ENCODE measurements at regions not wholly inside any gene's neighbourhood (a gene's known extent, or its start where the extent isn't known, plus 50 kb on each side); places are given as distances from the start of the nearest gene placed in this dataset.

DNA sequence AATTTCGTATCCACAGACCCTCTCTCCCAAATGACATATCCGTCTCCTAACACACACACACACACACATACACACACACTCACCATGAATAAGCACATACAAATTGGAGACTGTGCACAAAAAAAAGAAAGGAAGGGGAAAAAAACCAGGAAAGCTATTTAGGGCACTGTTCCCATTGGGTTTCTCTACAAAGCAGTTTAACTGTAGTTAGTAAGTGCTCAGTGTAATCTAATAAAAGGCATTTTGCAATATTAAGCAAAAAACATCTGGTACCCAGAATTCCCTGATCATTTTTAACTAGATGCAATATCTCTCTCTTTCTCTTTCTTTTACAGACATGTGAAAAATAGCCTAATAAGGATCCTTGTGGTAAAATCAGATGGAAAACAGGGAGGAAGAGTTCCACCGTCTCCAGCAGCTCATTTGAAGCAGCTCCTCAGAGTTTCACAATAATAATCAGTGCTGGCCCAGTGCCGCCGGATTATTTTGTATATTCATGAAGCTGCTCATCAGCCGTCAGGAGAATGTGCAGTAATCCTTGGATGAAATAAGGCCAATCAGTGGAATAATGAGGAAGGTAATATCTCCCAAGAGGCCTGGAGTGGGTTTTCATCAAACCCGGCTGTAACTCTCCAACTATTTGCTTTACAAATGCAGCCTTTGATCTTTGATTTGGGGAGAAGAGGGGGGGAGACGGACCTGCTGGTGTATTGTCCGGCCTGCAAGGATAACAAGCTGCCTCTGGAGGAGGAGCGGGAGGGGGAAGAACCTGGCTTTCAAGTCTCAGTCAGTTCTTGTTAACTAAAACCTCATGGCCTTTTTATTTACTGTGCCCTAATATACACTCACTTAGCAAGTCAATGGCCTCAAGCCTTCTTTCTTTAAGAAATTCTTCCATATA lies 227.6 kb upstream of the SMIM21 start:
- DNase-seq, result no peak

DNA sequence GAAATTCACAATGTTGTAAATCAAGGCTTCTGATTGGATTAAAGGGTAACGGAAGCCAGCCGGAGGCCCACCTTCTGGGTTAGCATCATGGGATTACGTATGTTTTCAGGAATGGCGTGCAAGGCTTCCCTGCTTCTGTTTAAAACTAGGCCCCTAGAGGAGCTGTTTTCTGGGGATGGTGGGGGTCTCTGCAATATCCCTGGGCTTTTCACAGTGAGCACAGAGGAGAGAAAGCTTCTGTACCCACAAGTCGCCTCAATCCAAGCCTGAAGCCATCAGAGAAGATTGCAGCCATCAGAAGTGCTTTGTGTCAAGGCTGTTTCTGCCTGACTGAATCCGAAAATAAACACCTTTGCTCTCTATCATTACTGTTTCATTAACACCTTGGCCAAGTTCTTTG lies 226.9 kb upstream of the SMIM21 start:
- DNase-seq, result no peak

DNA sequence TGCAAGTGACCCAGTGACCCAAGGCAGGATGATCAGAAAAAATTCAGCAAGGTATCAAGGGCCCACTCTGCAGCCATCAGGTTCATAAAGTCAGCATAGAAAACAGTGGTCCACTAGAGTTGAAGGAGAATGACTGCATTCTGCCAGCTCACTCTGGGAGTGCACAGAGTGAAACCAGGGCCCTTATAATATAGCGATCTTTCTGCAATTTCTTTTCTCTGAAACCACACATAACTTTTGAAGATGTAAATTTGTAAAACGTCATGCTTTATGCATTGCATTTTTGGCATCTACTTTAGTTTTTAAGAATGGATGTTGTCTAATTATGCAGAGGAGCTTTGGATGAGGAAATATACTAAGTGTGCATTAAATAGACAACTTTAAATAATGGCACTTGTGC lies 225.0 kb upstream of the SMIM21 start:
- DNase-seq, result no peak

DNA sequence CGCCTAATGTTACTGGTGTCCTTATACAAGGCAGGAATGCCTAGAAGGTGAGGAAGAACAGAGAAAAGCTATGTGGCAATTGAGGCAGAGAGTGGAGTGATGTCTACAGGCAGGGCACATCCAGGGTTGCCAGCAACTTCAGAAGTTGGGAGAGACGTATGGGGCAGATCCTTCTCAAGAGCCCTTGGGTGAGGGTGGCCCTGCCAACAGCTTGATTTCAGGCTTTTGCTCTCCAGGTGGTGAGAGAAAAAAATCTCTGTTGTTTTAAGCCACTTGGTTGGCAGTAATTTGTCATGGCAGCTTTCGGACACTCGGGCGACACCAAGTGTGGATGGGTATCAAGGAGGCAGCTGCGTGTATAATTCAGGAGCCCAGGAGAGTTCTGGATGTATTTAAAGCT lies 217.4 kb upstream of the SMIM21 start:
- DNase-seq, result no peak

DNA sequence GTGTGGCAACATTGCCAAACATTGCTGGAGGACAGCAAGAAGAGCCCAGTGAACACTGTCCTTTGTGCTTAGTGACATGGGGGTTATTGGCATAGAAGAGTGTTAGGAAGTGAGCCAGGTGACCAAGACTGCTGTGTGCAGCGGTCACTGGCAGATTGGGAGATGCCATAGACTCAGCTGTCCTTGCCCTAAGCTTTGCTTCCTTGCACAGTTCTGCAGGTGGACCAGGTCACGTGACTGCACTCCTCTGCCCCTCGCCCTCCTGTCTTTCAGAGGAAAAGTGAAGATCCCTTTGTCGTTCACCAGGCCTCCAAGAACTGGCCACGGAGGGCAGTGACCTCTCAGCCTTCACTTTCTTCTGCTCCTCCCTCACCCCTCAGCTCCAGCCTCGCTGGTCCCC lies 215.6 kb upstream of the SMIM21 start:
- no peak for DNase-seq

DNA sequence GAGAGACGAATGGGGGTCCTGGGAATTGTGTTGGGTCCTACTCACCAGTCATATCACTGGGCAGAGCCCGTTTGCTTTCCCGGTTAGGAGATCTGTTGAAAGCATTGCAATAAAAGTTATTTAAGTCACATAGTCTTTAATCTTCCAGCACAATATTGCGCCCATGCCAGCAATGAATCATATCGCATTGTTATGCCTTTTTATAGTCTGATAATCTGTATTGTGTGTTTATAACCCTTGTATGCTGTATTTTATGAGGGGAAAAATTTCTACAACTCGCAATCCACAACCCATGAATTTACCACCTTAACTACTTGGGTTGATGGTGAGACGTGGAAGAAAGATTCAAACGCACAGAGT lies 211.9 kb upstream of the SMIM21 start:
- DNase-seq, result no peak

DNA sequence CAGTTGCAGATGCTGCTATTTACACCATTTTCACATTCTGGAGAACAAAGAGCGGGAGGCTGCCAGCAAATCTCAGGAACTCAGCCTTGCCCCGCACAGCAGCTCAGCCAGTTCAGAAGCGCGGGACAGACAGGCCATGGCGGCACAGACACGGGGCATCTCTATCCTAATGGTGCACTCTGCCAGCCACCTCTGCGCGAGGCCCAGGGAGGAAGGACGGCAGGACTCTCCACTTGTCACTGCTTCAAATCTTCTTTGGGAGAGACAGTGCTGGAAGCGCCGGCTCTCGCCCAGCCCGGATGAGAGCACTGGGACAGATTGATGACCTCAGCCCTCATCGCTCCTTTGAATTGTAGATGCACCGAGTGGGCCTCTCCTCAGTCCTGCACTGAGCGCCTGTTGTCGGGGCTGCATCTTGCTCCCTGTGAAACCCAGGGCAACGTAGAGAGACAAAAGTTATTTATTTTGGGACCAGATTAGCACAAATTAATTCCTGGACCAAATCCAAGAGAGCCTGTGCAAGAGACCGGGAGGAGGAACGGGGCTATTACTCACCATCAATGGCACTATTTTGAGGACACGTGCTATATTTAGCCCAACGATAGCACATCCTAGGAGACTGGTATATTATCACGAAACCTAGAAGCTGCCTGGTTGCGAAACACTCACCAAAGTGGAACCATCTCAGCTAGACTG lies 211.4 kb upstream of the SMIM21 start:
- no peak for DNase-seq

DNA sequence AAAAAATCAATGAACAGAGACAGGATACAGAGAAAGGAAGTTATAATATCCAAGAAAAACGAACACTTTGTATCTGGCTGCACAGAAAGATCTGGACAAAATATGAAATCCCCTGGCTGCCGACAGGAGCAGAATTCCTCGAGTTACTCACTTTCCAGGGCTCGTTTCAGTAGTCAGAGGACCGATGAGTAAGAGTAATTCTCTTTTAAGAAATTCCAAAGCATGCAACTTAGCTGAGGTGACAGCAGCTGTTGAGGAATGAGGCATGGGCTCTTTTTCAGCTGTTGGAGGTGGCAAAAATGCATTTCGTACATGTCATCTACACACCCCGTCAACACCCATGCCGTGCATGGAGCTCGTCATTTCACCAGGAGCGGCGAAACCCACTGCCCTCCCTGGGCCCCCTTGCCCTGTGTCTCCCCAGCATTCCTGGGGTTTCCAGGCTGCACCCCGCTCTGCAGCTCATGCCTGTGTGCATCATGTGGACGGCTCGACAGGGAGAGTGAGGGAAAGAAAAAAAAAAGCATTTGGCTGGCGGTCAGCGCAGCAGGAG lies 210.8 kb upstream of the SMIM21 start:
- DNase-seq, result no peak

DNA sequence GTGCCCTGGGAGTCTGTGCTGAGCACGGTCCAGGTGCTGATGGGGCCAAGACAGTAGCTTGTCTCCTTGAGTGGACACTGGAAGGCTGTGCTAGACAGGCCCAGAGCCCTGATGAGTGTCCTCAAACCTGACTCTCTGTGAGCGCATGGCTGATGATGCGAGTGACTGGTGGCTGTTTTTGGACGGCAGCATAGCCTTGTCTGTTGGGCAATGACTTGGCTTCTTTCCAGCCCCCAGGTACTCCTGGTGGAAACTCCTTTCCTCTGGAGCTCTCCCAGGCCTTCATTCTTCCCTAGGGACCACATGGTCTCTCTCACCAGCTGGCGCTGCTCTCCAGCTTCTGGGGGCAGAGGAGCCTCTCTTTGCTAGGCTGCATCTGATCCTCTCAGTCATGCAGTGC lies 207.6 kb upstream of the SMIM21 start:
- no peak for DNase-seq

DNA sequence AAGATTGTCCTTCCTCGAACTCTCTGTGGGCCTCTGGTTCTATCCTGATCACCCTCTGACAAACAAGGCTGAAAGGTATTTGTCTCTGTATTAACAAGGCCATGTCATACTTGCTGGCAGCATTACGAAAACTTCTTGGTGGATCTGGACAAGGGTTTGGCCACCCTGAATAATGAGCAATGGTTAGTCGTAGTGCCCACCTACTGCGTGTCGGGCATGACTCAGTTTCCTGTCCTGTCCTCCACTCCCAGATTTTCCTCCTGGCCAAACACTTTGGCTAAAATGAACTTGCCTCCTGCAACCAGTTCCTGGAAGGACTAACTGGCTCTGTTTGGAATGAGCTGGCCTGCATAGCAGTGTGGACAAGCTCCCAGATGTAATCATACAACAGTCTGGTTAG lies 198.5 kb upstream of the SMIM21 start:
- DNase-seq, result no peak

DNA sequence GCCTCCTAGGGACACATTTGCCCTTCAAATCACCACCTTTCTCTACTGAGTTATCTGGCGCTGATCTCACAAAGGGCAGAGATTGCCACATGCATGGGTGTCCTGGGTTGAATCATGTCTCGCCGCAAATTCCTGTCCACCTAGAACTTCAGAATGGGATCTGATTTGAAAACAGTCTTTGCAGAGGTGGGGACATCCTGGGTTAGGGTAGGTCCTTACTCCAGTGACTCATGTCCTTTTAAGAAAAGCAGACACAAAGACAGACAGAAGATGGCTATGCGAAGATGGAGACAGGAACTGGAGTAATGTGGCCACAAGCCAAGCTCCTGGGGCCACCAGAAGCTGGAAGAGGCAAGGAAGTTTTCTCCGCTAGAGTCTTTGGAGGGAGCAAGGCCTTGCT lies 197.4 kb upstream of the SMIM21 start:
- no peak for DNase-seq

DNA sequence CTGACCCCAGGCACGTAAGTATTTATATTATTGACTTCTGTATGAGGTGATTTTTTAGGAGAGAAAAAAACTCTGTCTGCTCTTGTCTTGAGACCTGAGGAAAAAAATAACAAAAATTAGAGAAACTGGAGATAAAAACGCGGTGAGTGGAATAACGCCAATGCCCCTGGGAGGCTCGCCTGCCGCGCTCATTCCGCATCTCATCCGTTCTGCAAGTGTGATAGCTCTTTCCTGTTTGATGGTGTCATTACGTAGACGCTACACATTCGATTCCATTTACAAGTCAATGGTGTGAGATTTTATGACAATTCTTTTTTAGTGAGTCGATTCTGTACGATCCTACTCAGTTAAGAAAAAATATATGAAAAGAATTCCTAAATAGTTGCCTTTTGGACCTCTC lies 194.3 kb upstream of the SMIM21 start:
- no peak for DNase-seq

DNA sequence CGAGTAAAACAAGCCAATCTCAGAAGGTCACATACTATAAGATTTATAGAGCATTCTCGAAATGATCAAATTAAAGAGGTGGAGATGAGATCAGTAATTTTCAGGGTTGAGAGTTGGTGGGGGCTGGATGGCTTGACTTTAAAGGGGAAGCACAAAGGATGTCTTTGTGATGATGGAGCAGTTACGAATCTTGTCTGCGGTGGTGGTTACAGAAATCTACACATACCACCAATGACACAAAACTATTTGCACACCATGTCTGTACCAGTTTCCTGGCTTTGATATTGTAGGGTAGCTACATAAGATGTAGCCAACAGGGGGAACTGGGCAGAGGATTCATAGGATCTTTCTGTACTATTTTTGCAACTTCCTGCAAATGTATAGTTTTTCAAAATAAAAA lies 190.6 kb upstream of the SMIM21 start:
- no peak for DNase-seq

DNA sequence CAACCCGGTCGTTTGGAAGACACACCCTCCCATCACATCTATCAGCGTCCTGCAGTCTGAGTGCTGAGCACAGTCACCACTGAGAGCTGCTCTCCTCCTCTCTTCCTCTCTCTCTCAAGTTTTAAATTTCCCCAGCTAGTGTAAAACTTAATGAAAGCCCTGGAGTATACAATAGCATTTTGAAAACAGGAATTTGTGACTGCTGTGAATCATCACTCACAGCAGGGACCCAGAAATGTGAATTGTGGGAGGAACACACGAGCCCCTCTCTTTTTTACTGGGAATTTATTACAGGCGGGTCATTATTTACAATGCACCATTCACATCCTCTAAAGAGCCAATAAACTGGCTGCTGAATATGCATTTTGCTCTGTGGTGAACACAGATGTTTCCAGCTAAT lies 185.0 kb upstream of the SMIM21 start:
- DNase-seq, result no peak

DNA sequence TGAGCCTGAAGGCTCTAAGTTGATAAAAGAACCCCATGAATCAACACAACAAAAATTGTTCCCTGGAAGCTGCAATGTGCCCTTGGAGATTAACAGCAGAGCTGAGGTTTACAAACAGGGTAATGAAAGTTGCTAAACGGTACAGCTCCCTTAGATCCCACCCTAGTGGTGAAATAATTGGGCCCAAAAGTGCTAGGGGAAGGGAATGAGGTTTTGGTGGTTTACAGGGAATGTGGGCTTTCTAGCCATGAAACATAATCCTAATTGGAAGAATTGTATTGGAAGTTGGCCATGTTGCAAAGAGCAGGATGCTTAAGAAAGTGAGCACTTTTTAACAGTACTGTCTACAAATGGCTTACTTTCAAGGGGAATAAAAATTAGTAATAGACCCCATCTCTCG lies 180.2 kb upstream of the SMIM21 start:
- DNase-seq, result no peak

DNA sequence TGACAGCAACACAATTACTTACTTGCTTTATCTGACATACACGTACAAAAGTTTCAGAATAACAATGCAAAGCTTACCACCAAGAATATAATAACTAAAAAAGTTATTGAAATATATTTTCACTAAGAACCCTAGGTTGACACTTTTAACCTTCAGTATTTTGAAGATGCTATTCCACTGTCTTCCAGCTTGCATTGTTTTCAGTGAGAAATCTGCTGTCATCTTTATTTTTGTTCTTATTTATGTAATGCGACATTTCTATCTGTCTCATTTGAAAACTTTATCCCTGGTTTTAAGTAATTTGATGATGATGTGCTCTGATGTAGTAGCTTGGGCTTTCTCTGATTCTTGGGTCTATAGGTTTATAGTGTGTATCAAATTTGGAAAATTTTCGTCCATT lies 165.0 kb upstream of the SMIM21 start:
- no peak for DNase-seq

DNA sequence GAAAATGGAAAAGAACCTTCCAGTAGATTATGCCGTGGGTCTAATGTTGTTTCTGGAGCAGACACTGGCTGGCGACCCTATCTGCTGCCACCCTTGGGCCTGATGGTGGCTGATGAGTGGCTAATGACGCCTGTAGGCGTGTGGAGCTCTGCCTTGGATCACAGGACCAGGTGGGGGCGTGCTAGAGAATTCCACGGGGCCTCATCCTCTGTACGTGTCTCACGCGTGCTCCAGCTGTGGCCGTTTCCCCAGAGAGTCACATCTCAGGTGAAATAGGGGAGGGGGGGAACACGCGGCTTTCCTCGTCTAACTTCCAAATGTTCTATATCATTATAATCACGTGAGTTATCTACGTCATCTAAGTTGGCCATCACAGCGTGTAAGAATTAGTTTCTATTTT lies 160.9 kb upstream of the SMIM21 start:
- no peak for DNase-seq

DNA sequence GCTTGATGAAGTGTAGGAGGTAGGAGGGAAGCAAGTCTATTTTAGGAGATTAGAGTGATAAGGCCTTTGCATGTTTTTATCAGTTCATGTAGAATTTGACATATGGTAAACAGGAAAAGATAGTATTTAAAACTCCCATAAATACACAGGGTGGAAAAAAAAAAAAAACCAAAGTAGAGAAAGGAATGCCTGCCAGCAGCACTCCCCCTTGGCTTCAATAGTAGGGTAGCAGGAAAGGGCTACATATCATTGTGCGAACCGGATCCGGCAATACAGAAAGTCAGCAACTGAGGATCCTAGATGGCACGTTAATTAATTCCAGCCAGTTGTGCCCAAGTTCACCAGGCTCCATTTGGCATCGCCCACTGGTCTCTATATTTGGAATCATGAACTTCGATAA lies 159.6 kb upstream of the SMIM21 start:
- DNase-seq, result no peak

DNA sequence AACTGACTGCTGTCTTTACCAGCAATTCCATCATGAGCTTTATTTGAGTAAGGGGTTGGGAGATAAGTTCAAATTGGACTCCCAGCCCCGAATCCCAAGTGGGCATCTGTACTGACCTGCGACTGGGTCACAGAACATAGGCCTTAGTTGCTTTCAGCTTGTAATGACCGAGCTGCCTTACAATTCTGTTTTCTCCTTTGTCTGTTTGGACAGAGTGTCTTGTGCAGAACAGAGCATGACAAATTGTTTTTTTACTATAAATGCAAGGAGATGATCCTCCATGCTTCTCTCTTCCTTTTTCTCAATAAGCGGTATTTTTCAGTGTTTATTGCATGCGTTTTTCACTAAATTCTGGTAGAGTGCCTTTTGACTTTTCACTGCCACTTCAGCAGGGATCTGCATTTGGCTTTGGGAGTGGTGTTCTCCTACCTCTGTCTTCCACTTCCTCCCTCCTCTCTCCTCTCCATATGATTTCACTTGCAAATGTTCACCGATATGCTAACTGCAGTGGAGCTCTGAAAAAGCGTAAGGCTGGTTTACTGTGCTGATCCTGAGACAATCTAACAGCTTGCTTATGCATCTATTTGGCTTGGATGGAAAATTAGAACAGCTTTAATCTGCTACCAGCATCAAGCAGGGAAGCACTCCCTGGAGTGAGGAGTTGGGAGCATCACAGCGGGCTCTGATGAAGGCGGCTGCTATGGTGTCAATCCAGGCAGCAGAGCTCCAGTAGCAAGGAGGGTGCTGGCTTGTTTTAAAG lies 158.8 kb upstream of the SMIM21 start:
- no peak for DNase-seq

DNA sequence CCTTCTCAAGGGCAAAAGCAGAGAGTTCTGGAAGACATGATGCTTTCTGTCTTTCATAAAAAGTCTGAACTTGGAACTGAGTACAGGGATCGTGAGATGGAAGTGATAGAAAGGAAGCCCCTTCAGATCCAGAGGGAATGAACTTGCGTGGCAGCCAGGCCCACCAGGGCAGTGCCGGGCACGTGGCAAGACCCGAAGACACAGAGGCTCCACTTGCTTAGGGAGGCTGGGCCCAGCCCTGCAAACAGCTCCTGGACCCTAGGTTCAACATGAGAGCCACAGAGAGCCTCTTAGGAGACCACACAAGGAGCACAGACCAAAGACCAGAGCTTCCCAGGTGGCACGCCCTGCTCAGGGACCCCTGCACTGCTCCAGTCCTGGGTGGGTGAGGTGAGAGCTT lies 155.4 kb upstream of the SMIM21 start:
- DNase-seq, result no peak

DNA sequence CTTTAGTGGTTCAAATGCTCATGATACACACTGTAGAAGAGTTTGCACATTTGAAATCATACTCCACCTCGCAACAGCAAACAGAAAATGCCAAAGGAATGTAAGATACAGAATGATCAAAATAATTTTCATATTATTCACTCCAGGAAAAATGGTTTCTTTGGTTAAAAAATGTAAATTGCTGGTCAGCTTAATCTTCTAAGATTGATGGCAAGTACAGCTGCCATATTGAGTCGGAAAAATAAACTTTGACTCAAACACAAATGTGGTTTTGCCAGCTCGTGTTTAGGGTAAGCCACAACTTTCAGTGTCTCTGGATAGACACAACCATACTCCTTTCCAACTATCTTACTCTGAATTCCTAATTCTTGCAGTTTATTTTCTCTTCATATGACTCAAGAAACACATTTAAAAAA lies 154.9 kb upstream of the SMIM21 start:
- DNase-seq, result no peak

DNA sequence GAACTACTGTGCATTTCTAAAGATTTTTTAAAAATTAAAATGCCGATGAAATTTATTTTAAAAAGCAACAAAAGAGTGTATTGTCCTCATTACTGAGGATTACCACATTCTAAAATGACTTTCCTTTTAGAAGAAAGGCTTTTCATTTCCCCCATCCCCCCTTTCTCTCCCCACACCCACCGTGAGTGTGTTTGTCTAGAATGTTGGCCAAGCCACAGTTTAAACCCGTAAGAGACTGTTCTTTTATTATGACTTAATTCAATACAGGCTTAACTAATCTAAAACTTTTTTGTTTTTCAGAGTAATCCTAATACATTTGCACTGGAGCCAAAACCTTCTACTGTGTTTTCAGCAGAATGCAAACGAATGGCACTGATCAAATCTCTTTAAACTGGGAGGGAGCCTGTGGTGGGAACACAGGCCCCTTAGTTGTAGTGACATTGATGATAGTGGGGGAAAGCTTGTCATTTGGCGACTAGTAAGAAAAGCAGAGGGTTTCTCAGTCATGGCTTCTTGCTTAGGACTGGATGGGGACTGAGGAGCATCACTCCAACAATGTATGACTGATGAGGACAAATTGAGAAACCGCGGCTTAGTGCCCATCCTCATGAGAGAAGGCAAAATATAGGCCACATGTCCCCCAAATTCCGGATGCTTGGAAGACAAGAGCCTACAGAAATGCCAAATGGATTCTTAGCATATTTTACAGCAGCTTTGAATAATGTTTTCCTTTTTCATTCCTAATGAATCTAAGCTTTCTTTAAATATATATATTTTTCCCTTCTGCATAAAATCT lies 154.0 kb upstream of the SMIM21 start:
- no peak for DNase-seq

DNA sequence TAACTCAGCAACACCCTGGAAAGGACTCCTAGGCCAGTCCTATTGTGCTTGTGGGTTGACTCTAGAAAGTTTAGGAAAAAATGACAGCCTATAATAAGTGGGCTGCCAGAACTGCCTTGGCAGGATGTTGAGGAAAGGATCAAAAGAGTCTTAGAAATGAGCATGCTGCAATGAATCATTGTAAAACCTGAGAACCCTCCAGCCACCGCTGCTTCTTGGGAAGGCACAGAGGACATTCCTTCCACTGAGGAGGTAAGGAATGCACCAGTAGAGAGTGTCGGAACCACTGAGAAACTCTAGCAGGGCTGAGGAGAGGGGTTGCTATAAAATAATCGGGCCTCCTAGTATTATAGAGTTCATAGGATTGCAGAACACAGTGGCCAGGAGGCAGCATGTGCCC lies 146.7 kb upstream of the SMIM21 start:
- DNase-seq, result no peak
